GM12872 (cell line): ENCODE measurements at regions not wholly inside any gene's neighbourhood (a gene's known extent, or its start where the extent isn't known, plus 50 kb on each side); places are given as distances from the start of the nearest gene placed in this dataset.
A peak's percentile ranks its signal among the peaks of the same experiment; 100 is the strongest.

Experiments used
- TF ChIP-seq, protein P1 (sequence below): IDR thresholded peaks from 3 replicates; pipeline ENCODE4 v1.5.1; 2011; ENCODE audit warnings: low read depth, mild to moderate bottlenecking, low read length, moderate library complexity; ENCODE audit not compliant: insufficient read depth

DNA sequence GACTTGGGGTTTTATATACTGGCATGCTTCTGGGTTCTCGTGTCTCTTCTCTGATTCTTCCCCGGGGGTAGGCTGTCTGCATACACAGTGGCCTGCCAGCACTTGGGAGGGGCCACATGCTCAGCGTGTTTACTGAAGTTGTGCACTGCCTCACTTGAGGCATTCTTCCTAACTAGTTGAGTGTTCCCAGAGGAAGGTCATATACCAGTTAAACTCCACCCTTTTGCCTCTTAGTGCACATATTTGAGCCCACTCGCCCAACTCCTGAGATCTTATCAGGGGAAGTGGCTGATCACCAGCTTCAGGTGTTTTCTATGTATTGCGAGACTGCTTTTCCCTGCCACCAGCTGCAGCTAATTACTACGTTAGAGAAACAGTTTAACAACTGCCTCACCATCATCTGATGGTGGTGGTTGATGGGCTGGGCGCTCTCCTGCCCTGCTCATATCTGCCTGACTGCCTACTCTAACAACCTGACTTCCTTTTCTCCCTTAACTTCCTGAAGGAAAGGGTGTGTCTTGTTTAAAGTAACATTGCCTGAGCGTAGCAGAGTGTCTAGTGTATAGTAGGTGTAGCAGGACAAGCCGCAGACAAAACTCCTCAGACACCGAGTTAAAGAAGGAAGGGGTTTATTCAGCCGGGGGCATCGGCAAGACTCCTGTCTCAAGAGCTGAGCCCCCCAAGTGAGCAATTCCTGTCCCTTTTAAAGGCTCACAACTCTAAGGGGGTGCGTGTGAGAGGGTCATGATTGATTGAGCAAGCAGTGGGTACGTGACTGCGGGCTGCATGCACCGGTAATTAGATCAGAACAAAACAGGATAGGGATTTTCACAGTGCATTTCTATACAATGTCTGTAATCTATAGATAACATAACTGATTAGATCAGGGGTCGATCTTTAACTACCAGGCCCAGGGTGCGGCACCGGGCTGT is 60.1 kb upstream of the CLINT1 start:
- TF ChIP-seq, protein P1, sequence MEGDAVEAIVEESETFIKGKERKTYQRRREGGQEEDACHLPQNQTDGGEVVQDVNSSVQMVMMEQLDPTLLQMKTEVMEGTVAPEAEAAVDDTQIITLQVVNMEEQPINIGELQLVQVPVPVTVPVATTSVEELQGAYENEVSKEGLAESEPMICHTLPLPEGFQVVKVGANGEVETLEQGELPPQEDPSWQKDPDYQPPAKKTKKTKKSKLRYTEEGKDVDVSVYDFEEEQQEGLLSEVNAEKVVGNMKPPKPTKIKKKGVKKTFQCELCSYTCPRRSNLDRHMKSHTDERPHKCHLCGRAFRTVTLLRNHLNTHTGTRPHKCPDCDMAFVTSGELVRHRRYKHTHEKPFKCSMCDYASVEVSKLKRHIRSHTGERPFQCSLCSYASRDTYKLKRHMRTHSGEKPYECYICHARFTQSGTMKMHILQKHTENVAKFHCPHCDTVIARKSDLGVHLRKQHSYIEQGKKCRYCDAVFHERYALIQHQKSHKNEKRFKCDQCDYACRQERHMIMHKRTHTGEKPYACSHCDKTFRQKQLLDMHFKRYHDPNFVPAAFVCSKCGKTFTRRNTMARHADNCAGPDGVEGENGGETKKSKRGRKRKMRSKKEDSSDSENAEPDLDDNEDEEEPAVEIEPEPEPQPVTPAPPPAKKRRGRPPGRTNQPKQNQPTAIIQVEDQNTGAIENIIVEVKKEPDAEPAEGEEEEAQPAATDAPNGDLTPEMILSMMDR, result no peak

DNA sequence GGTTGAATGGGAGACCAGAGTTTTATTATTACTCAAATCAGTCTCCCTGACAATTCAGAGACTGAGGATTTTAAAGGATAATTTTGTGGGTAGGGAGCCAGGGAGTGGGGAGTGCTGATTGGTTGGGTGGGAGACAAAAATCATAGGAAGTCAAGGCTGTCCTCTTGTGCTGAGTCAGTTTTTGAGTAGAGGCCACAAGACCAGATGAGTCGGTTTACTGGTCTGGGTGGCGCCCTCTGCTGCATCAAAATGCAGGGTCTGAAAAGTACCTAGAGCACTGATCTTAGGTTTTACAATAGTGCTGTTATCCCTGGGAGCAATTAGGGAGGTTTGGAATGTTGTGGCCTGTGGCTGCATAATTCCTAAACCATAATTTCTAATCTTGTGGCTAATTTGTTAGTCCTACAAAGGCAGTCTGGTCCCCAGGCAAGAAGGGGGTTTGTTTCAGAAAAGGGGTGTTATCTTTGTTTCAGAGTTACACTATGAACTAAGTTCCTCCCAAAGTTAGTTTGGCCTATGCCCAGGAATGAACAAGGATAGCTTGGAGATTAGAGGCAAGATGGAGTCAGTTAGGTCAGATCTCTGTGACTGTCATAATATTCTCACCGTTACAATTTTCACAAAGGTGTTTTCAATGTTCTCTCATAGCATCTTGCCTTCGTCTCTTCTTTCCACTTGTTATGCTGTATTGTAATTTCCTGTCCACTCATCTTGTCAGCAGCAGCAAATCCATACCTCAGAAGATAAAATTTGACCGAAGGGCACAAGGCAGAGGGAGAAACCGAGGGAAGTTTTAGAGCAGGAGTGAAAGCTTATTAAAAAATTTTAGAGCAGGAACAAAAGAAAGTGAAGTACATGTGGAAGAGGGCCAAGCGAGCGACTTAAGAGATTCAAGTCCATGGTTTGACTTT is 59.2 kb upstream of the CLINT1 start:
- TF ChIP-seq, protein P1, result peak; percentile 67

DNA sequence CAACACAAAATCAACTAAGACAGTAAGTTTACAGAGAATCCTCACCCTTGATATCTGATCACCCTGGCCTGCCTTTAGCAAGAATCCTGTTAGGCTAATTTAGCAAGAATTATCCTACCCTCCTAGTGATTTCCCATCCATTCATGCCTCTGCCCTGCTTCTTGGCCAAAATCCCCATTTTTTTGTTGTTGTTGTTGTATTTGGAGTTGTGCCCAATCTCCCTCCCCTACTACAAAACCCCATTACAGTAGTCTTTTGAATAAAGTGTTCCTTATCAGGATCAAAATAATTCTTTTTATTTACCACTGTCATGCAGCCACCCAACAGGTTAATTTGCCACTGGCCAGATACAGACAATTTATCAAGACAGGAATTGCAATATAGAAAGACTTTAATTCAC is 58.5 kb upstream of the CLINT1 start:
- TF ChIP-seq, protein P1, result no peak

DNA sequence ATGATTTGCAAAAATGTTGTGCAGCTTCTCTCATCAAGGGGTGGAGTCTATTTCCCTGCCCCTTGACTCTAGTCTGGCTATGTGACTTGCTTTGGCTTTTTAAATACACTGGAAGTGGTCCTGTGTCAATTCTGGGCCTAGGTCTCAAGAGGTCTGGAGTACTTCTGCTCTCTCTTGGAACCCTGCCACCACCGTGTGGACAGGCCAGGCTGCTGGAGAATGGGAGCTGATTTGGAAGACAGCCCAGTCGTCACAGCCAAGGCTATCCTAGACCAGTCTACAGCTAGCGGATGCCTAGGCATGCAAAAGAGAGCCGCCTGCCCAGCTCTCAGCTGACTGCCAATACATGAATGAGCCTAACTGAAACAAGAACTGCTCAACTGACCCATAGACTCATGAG is 56.7 kb upstream of the CLINT1 start:
- TF ChIP-seq, protein P1, result no peak

- TF ChIP-seq, protein P1, result no peak
Measured at GRCh38 chr5:157914151-157914788, 55.3 kb upstream of the CLINT1 start.

DNA sequence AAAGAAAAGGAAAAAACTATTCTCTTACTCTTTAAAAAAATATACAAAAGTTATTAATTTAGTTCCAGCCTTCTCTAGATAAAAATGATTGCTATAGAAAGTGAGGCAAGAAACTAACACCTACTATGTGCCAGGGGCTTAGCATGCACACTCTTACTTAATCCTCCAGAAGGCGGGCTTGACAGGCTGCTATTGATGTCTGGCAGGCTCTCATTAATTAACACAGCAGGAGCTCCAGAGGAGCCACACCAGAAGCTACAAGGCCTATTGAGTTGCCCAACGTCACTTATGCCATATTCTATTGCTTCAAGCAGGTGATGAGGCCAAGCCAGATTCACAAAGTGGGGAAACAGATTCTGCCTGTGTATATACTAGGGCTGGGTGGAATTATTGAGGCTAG is 54.6 kb upstream of the CLINT1 start:
- TF ChIP-seq, protein P1, result no peak
